ENCODE measurements at regions not wholly inside any gene's neighbourhood (a gene's known extent, or its start where the extent isn't known, plus 50 kb on each side); places are given as distances from the start of the nearest gene placed in this dataset.

DNA sequence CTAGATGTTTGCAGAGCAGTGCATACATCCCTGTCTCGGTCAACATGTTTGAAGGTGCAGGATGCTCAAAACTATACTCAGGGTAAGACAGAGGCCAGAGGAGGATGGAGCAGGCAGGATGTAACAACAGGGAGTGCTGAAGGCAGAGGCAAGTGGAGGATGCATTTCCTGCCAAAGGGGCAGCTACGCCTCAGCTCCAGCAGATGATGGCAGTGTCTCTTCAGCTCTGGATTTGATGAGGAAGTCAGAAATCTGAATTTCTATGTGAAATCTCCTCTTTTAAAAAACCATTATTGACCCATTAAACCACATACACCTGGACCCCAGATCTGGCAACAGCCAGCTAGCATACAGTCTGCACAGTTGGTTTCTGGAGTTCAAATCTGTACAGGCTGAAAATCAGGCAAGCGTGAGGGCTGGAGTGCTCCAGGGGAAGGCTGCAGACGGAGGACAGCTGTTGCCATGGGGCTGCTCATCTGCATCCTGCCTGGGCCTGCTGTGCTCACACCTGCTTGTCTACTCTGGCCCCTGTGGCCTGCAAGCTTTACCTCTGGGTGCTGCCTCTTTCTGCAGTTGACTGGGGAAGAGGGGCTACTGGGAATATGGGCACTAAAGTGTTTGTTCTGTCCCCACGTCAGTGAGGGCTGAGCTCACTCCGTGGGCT, 152.9 kb upstream of the SLC28A3 start:
- TF ChIP-seq, protein P1, sequence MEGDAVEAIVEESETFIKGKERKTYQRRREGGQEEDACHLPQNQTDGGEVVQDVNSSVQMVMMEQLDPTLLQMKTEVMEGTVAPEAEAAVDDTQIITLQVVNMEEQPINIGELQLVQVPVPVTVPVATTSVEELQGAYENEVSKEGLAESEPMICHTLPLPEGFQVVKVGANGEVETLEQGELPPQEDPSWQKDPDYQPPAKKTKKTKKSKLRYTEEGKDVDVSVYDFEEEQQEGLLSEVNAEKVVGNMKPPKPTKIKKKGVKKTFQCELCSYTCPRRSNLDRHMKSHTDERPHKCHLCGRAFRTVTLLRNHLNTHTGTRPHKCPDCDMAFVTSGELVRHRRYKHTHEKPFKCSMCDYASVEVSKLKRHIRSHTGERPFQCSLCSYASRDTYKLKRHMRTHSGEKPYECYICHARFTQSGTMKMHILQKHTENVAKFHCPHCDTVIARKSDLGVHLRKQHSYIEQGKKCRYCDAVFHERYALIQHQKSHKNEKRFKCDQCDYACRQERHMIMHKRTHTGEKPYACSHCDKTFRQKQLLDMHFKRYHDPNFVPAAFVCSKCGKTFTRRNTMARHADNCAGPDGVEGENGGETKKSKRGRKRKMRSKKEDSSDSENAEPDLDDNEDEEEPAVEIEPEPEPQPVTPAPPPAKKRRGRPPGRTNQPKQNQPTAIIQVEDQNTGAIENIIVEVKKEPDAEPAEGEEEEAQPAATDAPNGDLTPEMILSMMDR (IDR thresholded peaks at IDR 0.05; ENCODE audit: unreplicated experiment): no peak
- Mint-ChIP-seq H3K27me3 (ENCODE audit: unreplicated experiment) (peaks cover 4% of the 10 kb centered on the region), H3K9me3 (ENCODE audit: unreplicated experiment) (no peaks in the 10 kb centered on the region), H3K27ac (ENCODE audit: unreplicated experiment) (no peak overlapping the region), H3K36me3 (ENCODE audit: low read depth, unreplicated experiment) (peaks cover 3% of the 10 kb centered on the region), H3K4me3 (ENCODE audit: unreplicated experiment) (no peak overlapping the region), H3K4me1 (ENCODE audit: unreplicated experiment) (peaks cover 7% of the 10 kb centered on the region)
- no peak for DNase-seq (ENCODE audit: low spot score)

DNA sequence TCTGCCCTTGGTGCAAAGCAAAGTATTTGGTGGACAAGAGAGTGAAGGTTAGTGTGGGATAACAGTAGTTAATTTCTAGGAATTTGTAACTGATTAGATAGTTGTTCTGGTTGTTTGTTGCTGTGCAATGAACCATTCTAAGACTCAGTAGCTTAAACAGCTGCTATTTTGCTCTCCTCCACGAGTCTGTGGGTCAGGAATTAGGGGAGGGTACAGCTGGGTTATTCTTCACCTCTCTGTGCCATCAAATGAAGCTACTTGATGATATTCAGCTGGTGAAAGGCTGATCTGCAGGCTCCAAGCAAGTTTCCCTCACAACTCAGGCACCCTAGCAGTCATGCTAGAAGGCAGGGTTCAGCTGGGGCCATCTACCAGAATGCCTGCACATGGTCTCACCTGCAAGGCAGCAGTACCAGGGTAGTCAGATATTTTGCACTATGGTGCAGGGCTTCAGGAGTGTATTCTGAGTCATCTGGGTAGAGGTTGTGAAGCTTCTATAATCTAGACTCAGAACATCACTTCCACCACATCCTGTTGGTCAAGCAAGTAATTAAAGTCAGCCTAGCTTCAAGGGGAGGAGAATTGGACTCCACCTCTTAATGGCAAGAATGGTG, 159.5 kb upstream of the SLC28A3 start:
- Mint-ChIP-seq H3K27ac (ENCODE audit: unreplicated experiment) (no peak overlapping the region), H3K4me3 (ENCODE audit: unreplicated experiment) (no peak overlapping the region), H3K9me3 (ENCODE audit: unreplicated experiment) (no peaks in the 10 kb centered on the region), H3K4me1 (ENCODE audit: unreplicated experiment) (peaks cover 7% of the 10 kb centered on the region), H3K27me3 (ENCODE audit: unreplicated experiment) (peaks cover 2% of the 10 kb centered on the region), H3K36me3 (ENCODE audit: low read depth, unreplicated experiment) (no peaks in the 10 kb centered on the region)
- TF ChIP-seq, protein P1 (IDR thresholded peaks at IDR 0.05; ENCODE audit: unreplicated experiment): no peak
- DNase-seq (ENCODE audit: low spot score): no peak

DNA sequence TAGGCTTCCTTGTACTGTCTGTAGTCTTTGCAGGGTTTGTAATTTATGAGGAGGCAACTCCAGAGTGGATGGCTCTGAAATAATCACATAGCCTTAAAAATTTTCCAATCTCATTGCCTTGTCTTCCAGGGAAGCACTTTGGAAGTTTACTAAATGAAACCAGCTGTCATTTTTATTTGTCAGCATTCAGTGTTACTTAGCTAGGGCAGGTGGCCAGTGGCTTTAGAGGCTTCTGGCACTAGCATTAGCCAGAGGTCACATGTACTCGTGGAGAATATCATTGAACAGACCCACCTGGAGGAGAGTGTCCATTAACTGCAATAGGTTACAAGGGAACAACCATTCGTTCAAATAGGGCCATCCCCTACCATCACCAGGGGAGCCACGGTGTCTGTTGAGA, 160.3 kb upstream of the SLC28A3 start:
- Mint-ChIP-seq H3K36me3 (ENCODE audit: low read depth, unreplicated experiment) (no peaks in the 10 kb centered on the region), H3K9me3 (ENCODE audit: unreplicated experiment) (no peaks in the 10 kb centered on the region), H3K27me3 (ENCODE audit: unreplicated experiment) (peaks cover 2% of the 10 kb centered on the region), H3K4me1 (ENCODE audit: unreplicated experiment) (peaks cover 7% of the 10 kb centered on the region), H3K4me3 (ENCODE audit: unreplicated experiment) (no peak overlapping the region), H3K27ac (ENCODE audit: unreplicated experiment) (no peak overlapping the region)
- TF ChIP-seq, protein P1 (IDR thresholded peaks at IDR 0.05; ENCODE audit: unreplicated experiment): no peak
- no peak for DNase-seq (ENCODE audit: low spot score)

DNA sequence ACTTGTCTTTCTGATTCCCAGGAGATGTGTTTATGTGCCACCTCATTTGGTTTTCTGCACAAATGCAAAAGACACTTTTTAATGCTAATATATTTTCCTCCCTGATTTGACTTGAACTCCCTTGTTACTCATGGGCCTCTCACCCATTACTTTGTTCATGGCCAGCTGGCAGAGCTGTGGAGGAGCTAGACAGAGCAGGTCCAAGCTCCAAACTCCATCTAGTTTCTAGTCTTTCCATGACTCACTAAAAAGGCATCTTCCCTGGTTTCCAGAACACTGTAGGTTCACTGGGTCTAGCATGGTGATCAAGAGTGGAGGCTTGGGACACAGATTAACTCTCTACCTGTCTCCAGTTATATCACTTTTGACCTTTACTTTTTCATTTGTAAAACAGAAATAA, 161.0 kb upstream of the SLC28A3 start:
- DNase-seq (ENCODE audit: low spot score): no peak
- Mint-ChIP-seq H3K4me3 (ENCODE audit: unreplicated experiment) (no peak overlapping the region), H3K27ac (ENCODE audit: unreplicated experiment) (no peak overlapping the region), H3K36me3 (ENCODE audit: low read depth, unreplicated experiment) (no peaks in the 10 kb centered on the region), H3K4me1 (ENCODE audit: unreplicated experiment) (peaks cover 7% of the 10 kb centered on the region), H3K27me3 (ENCODE audit: unreplicated experiment) (peaks cover 2% of the 10 kb centered on the region), H3K9me3 (ENCODE audit: unreplicated experiment) (no peaks in the 10 kb centered on the region)
- TF ChIP-seq, protein P1 (IDR thresholded peaks at IDR 0.05; ENCODE audit: unreplicated experiment): no peak

DNA sequence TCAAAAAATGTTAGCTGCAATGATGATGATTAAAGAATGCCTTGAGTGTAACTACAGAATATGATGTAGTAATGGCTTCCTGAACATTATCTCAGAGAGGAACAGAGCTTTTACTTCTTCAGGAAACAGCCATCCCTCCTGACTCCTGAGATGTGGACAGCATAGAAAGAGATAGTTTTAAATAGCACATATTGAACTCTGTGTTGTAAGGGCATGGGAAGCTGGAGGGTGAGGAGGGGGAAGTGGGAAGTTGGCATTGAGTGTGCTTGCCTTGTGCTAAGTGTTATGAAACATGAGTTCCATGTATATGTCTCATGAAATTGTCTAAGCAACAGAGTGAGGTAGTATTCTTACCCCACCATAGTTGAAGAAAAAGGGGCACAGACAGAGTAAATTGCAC, 161.5 kb upstream of the SLC28A3 start:
- TF ChIP-seq, protein P1 (IDR thresholded peaks at IDR 0.05; ENCODE audit: unreplicated experiment): no peak
- Mint-ChIP-seq H3K9me3 (ENCODE audit: unreplicated experiment) (no peaks in the 10 kb centered on the region), H3K36me3 (ENCODE audit: low read depth, unreplicated experiment) (no peaks in the 10 kb centered on the region), H3K27ac (ENCODE audit: unreplicated experiment) (no peak overlapping the region), H3K4me1 (ENCODE audit: unreplicated experiment) (peaks cover 7% of the 10 kb centered on the region), H3K27me3 (ENCODE audit: unreplicated experiment) (peaks cover 2% of the 10 kb centered on the region), H3K4me3 (ENCODE audit: unreplicated experiment) (no peak overlapping the region)
- no peak for DNase-seq (ENCODE audit: low spot score)

Data from endothelial cell (in vitro differentiated cells).